Activated B cell treated with CpG ODN at 0.5 μM for 24 hours (primary cell): ENCODE measurements at regions not wholly inside any gene's neighbourhood (a gene's known extent, or its start where the extent isn't known, plus 50 kb on each side); places are given as distances from the start of the nearest gene placed in this dataset.

Experiments
- ATAC-seq: fragments of 200-7000 bp; cut with Tn5 transposase; one replicate; pipeline ENCODE4 v1.10.0; 2021; ENCODE audit warnings: low read depth, mild to moderate bottlenecking, moderate library complexity
- CTCF ChIA-PET: fragments of 350-600 bp; sonication (Branson Sonifier 250); formaldehyde crosslinking; loops from one replicate; lab custom pipeline; 2021; ENCODE audit warnings: antibody characterized with exemption; lab: Charles Lee
- POLR2A ChIA-PET: fragments of 350-600 bp; sonication (Branson Sonifier 250); formaldehyde crosslinking; loops from one replicate; lab custom pipeline; 2021; ENCODE audit warnings: antibody characterized with exemption; lab: Charles Lee
- DNase-seq: peaks from one replicate; pipeline ENCODE4 v3.0.0; 2022
- H3K27ac Mint-ChIP-seq: one replicate; pipeline ENCODE4 v1.8.0; 2020; ENCODE audit warnings: mixed read lengths
- H3K27me3 Mint-ChIP-seq: one replicate; pipeline ENCODE4 v1.8.0; 2021; ENCODE audit warnings: mixed read lengths
- H3K36me3 Mint-ChIP-seq: one replicate; pipeline ENCODE4 v1.8.0; 2021; ENCODE audit warnings: low read depth, mixed read lengths
- H3K4me1 Mint-ChIP-seq: one replicate; pipeline ENCODE4 v1.8.0; 2021; ENCODE audit warnings: mixed read lengths
- H3K4me3 Mint-ChIP-seq: one replicate; pipeline ENCODE4 v1.8.0; 2020; ENCODE audit warnings: mild to moderate bottlenecking, mixed read lengths
- H3K9me3 Mint-ChIP-seq: one replicate; pipeline ENCODE4 v1.8.0; 2020; ENCODE audit warnings: mixed read lengths
- CTCF ChIP-seq: fragments of 200-600 bp; IDR thresholded peaks from one replicate; pipeline ENCODE4 v1.8.0; 2022; ENCODE audit warnings: antibody characterized with exemption, mild to moderate bottlenecking
- intact Hi-C: fragments of 100-400 bp; cut with micrococcal nuclease; formaldehyde crosslinking; loops from one replicate; pipeline ENCODE4 v1.15.1; 2024

GRCh38 chr2:160942476-160943142 is 217.6 kb upstream of the TANK start:
- H3K4me1 Mint-ChIP-seq, result peaks cover 8% of the 10 kb centered on the region
- POLR2A ChIA-PET, result no interaction called here
- H3K4me3 Mint-ChIP-seq, result no peak overlapping the region
- no peak for ATAC-seq
- DNase-seq, result no peak
- no peak overlapping the region for H3K27ac Mint-ChIP-seq
- intact Hi-C loops, result no loop called here
- CTCF ChIA-PET, result no interaction called here
- no peaks in the 10 kb centered on the region for H3K36me3 Mint-ChIP-seq
- no peaks in the 10 kb centered on the region for H3K9me3 Mint-ChIP-seq
- H3K27me3 Mint-ChIP-seq, result peaks cover 12% of the 10 kb centered on the region
- TF ChIP-seq CTCF, result no peak

GRCh38 chr2:160943414-160943813 is 216.8 kb upstream of the TANK start:
- POLR2A ChIA-PET, result no interaction called here
- intact Hi-C loops, result no loop called here
- no peaks in the 10 kb centered on the region for H3K9me3 Mint-ChIP-seq

GRCh38 chr2:160952464-160953254 is 207.6 kb upstream of the TANK start:
- intact Hi-C loops, result no loop called here
- DNase-seq, result no peak
- ATAC-seq, result no peak
- ChIA-PET POLR2A (no interaction called here), CTCF (no interaction called here)
- H3K27ac Mint-ChIP-seq, result no peak overlapping the region
- no peaks in the 10 kb centered on the region for H3K36me3 Mint-ChIP-seq
- no peaks in the 10 kb centered on the region for H3K9me3 Mint-ChIP-seq
- peaks cover 14% of the 10 kb centered on the region for H3K27me3 Mint-ChIP-seq
- no peak for TF ChIP-seq CTCF
- no peaks in the 10 kb centered on the region for H3K4me1 Mint-ChIP-seq
- H3K4me3 Mint-ChIP-seq, result no peak overlapping the region

More at GRCh38 chr2:160943414-160943813, 216.8 kb upstream of the TANK start:
- CTCF ChIA-PET, result no interaction called here
- Mint-ChIP-seq H3K36me3 (no peaks in the 10 kb centered on the region), H3K27me3 (peaks cover 17% of the 10 kb centered on the region), H3K4me1 (peaks cover 8% of the 10 kb centered on the region), H3K4me3 (no peak overlapping the region), H3K27ac (no peak overlapping the region)
- no peak for DNase-seq
- ATAC-seq, result no peak
- no peak for TF ChIP-seq CTCF

GRCh38 chr2:160955578-160955977 is 204.7 kb upstream of the TANK start:
- Mint-ChIP-seq H3K27ac (no peak overlapping the region), H3K9me3 (no peaks in the 10 kb centered on the region), H3K4me1 (no peaks in the 10 kb centered on the region), H3K36me3 (no peaks in the 10 kb centered on the region), H3K4me3 (no peak overlapping the region), H3K27me3 (peaks cover 8% of the 10 kb centered on the region)
- ChIA-PET POLR2A (no interaction called here), CTCF (no interaction called here)
- intact Hi-C loops, result no loop called here
- no peak for DNase-seq
- ATAC-seq, result no peak
- no peak for TF ChIP-seq CTCF

GRCh38 chr2:160956243-160956802 is 203.9 kb upstream of the TANK start:
- ChIA-PET CTCF (no interaction called here), POLR2A (no interaction called here)
- no peak for TF ChIP-seq CTCF
- ATAC-seq (no peak), DNase-seq (no peak)
- intact Hi-C loops, result no loop called here
- H3K36me3 Mint-ChIP-seq, result no peaks in the 10 kb centered on the region
- H3K4me3 Mint-ChIP-seq, result no peak overlapping the region
- H3K27ac Mint-ChIP-seq, result no peak overlapping the region
- no peaks in the 10 kb centered on the region for H3K4me1 Mint-ChIP-seq
- peaks cover 8% of the 10 kb centered on the region for H3K27me3 Mint-ChIP-seq
- no peaks in the 10 kb centered on the region for H3K9me3 Mint-ChIP-seq
